Activated T-helper 17 cell treated with anti-CD3 and anti-CD28 coated beads, Interleukin-2, amount 50 U/mL, for 72 hours (primary cell): ENCODE measurements at regions not wholly inside any gene's neighbourhood (a gene's known extent, or its start where the extent isn't known, plus 50 kb on each side); places are given as distances from the start of the nearest gene placed in this dataset.
"Not testable (repeated sequence)": the region's sequence is repeated elsewhere in the genome, so short reads cannot be mapped to it uniquely, and the experiment has no call there.

Experiments used
- ATAC-seq: fragments of 150-1000 bp; cut with Tn5 transposase; replicated peaks from 2 replicates; pipeline ENCODE4 v1.10.0; 2021; ENCODE audit warnings: mild to moderate bottlenecking, moderate library complexity
- H3K27ac Mint-ChIP-seq: one replicate; pipeline ENCODE4 v1.8.0; 2022; ENCODE audit warnings: mixed read lengths
- H3K27me3 Mint-ChIP-seq: one replicate; pipeline ENCODE4 v1.8.0; 2022; ENCODE audit warnings: mixed read lengths
- H3K36me3 Mint-ChIP-seq: one replicate; pipeline ENCODE4 v1.8.0; 2022; ENCODE audit warnings: low read depth, mild to moderate bottlenecking, mixed read lengths
- H3K4me1 Mint-ChIP-seq: one replicate; pipeline ENCODE4 v1.8.0; 2022; ENCODE audit warnings: mixed read lengths
- H3K4me3 Mint-ChIP-seq: one replicate; pipeline ENCODE4 v1.8.0; 2022; ENCODE audit warnings: mild to moderate bottlenecking, mixed read lengths
- H3K9me3 Mint-ChIP-seq: one replicate; pipeline ENCODE4 v1.8.0; 2022; ENCODE audit warnings: mixed read lengths

GRCh38 chr5:135181653-135182052 lies 147.6 kb upstream of the PITX1 start:
- Mint-ChIP-seq H3K4me3 (no peak overlapping the region), H3K27me3 (peaks cover 7% of the 10 kb centered on the region), H3K9me3 (no peaks in the 10 kb centered on the region), H3K4me1 (no peaks in the 10 kb centered on the region), H3K36me3 (no peaks in the 10 kb centered on the region), H3K27ac (no peak overlapping the region)
- ATAC-seq, result no peak

DNA sequence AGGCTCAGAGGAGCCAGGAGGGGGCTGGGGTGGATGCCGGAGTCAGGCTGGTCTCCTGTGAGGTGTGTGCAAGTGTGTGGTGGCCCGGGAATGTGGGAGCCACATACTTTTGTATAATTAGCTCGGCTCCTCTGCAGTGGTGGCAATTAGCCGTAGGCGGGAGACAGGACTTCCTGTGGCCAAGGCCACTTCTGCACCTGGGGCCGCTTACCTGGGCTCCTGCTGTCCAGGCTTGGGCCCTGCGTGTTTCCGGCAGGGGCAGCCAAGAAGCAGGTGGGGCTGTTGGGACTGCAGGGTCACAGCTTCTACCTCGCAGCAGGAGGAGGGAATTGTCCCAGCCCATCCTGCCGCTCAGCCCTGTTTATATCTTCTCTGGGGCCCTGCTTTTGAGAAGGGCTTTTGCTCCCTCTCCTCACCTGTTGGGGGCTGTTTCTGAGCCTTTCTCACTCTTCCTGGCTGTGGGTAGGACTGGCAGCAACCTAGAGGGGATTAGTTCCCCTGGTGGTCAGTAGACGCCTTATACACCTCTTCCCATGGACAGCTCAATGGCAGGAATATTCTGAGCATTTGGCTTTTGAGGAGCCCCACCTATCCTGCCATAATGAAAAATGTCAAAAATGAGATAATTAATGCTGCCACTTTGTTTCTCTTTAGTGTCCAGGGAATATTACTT lies 145.4 kb upstream of the PITX1 start:
- Mint-ChIP-seq H3K4me3 (no peak overlapping the region), H3K27me3 (peaks cover 16% of the 10 kb centered on the region), H3K9me3 (no peaks in the 10 kb centered on the region), H3K36me3 (no peaks in the 10 kb centered on the region), H3K4me1 (no peaks in the 10 kb centered on the region), H3K27ac (no peak overlapping the region)
- ATAC-seq, result no peak

- no peaks in the 10 kb centered on the region for H3K36me3 Mint-ChIP-seq
- H3K4me1 Mint-ChIP-seq, result no peaks in the 10 kb centered on the region
- H3K27me3 Mint-ChIP-seq, result peaks cover 16% of the 10 kb centered on the region
- no peak for ATAC-seq
- H3K9me3 Mint-ChIP-seq, result no peaks in the 10 kb centered on the region
- H3K27ac Mint-ChIP-seq, result no peak overlapping the region
- no peak overlapping the region for H3K4me3 Mint-ChIP-seq
Measured at GRCh38 chr5:135178476-135179155, 144.6 kb upstream of the PITX1 start.

GRCh38 chr5:135177591-135177990 lies 143.6 kb upstream of the PITX1 start:
- Mint-ChIP-seq H3K4me1 (no peaks in the 10 kb centered on the region), H3K36me3 (no peaks in the 10 kb centered on the region), H3K27me3 (peaks cover 18% of the 10 kb centered on the region), H3K9me3 (no peaks in the 10 kb centered on the region), H3K4me3 (no peak overlapping the region), H3K27ac (no peak overlapping the region)
- no peak for ATAC-seq

- H3K36me3 Mint-ChIP-seq, result no peaks in the 10 kb centered on the region
- peaks cover 23% of the 10 kb centered on the region for H3K27me3 Mint-ChIP-seq
- no peaks in the 10 kb centered on the region for H3K9me3 Mint-ChIP-seq
- no peak for ATAC-seq
- no peak overlapping the region for H3K4me3 Mint-ChIP-seq
- no peaks in the 10 kb centered on the region for H3K4me1 Mint-ChIP-seq
- no peak overlapping the region for H3K27ac Mint-ChIP-seq
Measured at GRCh38 chr5:135176991-135177390, 143.0 kb upstream of the PITX1 start.

GRCh38 chr5:135174315-135175096 lies 140.5 kb upstream of the PITX1 start:
- Mint-ChIP-seq H3K27me3 (peaks cover 33% of the 10 kb centered on the region), H3K4me3 (no peak overlapping the region), H3K4me1 (no peaks in the 10 kb centered on the region), H3K27ac (no peak overlapping the region), H3K9me3 (no peaks in the 10 kb centered on the region), H3K36me3 (no peaks in the 10 kb centered on the region)
- no peak for ATAC-seq

DNA sequence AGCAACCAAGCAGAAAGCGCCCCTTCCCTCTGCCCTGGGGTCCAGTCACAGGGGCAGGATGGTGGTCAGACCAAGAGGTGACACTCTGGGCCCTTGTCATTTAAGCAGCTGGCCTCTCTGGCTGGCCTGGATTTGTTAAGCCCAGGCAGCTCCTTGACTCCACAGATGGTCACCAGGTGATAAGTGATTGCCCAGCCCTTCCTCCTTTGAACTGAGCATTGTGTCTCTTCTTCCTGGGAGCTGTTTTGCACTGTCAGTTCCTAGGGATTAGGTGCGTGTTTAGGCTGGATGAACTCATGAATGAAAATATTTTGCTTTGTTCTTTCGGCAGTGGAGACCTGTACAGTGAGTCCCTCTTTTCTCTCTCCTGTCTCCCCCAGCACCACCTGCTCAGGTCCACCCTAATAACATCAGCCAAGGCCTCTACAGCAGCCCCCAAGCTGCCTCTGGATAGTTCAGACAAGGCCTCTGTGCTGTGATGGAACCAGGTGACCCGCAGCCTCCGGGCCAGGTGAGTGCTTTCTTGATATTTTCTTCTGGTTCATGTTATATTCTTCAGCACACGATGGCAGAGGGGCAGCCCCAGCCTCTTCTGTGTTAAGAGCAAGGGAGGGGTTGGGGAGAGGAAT lies 139.7 kb upstream of the PITX1 start:
- H3K36me3 Mint-ChIP-seq, result no peaks in the 10 kb centered on the region
- H3K4me1 Mint-ChIP-seq, result no peaks in the 10 kb centered on the region
- no peak for ATAC-seq
- H3K9me3 Mint-ChIP-seq, result no peaks in the 10 kb centered on the region
- H3K27me3 Mint-ChIP-seq, result peaks cover 35% of the 10 kb centered on the region
- no peak overlapping the region for H3K4me3 Mint-ChIP-seq
- no peak overlapping the region for H3K27ac Mint-ChIP-seq

GRCh38 chr5:135172718-135173117 lies 138.7 kb upstream of the PITX1 start:
- no peaks in the 10 kb centered on the region for H3K4me1 Mint-ChIP-seq
- no peak for ATAC-seq
- no peak overlapping the region for H3K27ac Mint-ChIP-seq
- H3K9me3 Mint-ChIP-seq, result no peaks in the 10 kb centered on the region
- H3K4me3 Mint-ChIP-seq, result no peak overlapping the region
- H3K27me3 Mint-ChIP-seq, result peaks cover 40% of the 10 kb centered on the region
- H3K36me3 Mint-ChIP-seq, result no peaks in the 10 kb centered on the region

- Mint-ChIP-seq H3K27me3 (peaks cover 38% of the 10 kb centered on the region), H3K4me1 (no peaks in the 10 kb centered on the region), H3K36me3 (no peaks in the 10 kb centered on the region), H3K9me3 (no peaks in the 10 kb centered on the region), H3K4me3 (no peak overlapping the region), H3K27ac (no peak overlapping the region)
- ATAC-seq, result no peak
Measured at GRCh38 chr5:135171336-135171735, 137.3 kb upstream of the PITX1 start.

DNA sequence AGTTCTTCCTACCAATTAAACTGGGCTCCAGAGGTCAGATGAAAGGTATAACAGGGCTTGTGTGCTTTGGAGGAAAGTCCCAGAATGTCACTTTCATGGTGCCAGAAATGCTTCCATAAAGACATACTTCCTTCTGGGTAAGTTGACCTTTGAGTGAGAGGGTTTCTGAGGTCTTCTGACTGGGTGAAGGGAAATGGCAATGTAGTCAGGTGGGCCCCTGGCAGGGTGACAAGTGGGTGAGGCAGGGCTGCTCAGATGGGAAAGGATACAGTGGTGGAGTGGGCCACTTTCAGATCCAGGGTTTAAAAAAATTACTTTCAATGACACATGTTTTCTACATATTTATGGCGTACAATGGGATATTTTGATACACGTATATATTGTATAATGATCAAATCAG lies 136.5 kb upstream of the PITX1 start:
- Mint-ChIP-seq H3K9me3 (no peaks in the 10 kb centered on the region), H3K27ac (no peak overlapping the region), H3K4me3 (no peak overlapping the region), H3K27me3 (peaks cover 35% of the 10 kb centered on the region), H3K36me3 (no peaks in the 10 kb centered on the region), H3K4me1 (no peaks in the 10 kb centered on the region)
- ATAC-seq, result no peak

DNA sequence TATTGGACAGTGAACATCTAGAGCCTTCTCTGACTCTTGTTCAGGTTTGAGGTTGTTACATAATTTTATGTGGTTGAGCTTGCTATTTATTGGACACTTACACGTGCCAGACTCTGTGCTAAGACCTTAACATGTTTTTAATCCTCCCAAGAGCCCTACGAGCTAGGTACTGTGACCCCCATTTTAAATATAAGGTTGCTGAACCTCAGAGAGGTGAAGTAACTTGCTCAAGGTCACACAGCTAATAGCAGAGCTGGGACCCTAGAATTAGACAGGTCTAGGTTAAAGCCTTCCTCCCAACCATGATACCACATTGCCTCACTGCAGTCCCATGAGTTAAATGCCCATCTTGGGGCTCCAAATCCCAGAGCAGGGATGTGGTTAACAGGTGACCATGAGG lies 135.7 kb upstream of the PITX1 start:
- no peak overlapping the region for H3K4me3 Mint-ChIP-seq
- ATAC-seq, result no peak
- no peak overlapping the region for H3K27ac Mint-ChIP-seq
- H3K27me3 Mint-ChIP-seq, result peaks cover 34% of the 10 kb centered on the region
- no peaks in the 10 kb centered on the region for H3K9me3 Mint-ChIP-seq
- no peaks in the 10 kb centered on the region for H3K4me1 Mint-ChIP-seq
- no peaks in the 10 kb centered on the region for H3K36me3 Mint-ChIP-seq

DNA sequence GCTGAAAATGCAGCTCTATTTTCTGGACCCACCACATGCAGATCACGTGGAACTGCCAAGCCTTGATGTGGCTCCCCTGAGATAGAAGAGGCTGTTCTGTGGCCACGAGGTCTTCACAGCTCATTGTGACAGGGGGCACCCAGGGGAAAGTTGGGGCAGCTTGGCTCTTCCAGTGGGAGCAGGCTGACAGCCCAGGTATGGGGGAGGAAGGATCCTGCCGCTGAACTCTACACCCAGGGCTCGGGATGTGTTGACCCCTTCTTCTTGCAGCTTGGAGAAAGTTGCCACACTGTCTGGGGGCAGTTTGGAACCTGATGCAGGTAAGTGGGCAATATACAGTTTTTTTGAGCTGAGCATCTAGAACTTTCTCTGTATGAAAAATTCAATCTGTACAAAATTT lies 133.6 kb upstream of the PITX1 start:
- ATAC-seq, result no peak
- Mint-ChIP-seq H3K27me3 (peaks cover 42% of the 10 kb centered on the region), H3K9me3 (no peaks in the 10 kb centered on the region), H3K36me3 (no peaks in the 10 kb centered on the region), H3K27ac (no peak overlapping the region), H3K4me3 (no peak overlapping the region), H3K4me1 (no peaks in the 10 kb centered on the region)

- not testable (repeated sequence) for ATAC-seq, H3K27ac Mint-ChIP-seq
Measured at GRCh38 chr5:135164873-135165614, 131.0 kb upstream of the PITX1 start.

DNA sequence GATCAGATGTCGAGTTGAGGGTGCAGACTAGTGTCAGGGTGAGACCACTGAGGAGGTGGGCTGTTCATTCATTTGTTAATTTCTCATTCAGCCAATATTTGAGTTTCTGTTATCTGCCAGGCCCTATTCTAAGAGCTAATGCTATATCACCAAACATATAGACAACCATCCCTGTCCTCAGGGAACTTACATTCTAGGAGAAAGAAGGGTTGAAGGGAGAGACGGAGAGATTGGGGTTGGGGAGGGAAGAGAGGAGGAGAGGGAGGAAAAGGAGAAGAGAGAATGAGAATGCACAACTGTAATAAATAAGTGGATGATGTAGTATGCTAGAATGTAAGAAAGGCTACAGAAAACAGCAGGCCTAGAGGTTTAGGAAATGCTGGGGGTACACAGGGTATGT lies 129.9 kb upstream of the PITX1 start:
- no peak overlapping the region for H3K4me3 Mint-ChIP-seq
- peaks cover 39% of the 10 kb centered on the region for H3K27me3 Mint-ChIP-seq
- H3K4me1 Mint-ChIP-seq, result no peaks in the 10 kb centered on the region
- no peak for ATAC-seq
- peaks cover 4% of the 10 kb centered on the region for H3K9me3 Mint-ChIP-seq
- no peaks in the 10 kb centered on the region for H3K36me3 Mint-ChIP-seq
- H3K27ac Mint-ChIP-seq, result no peak overlapping the region

More at GRCh38 chr5:135164873-135165614, 131.0 kb upstream of the PITX1 start:
- not testable (repeated sequence) for H3K9me3 Mint-ChIP-seq, H3K4me3 Mint-ChIP-seq, H3K36me3 Mint-ChIP-seq, H3K4me1 Mint-ChIP-seq
- H3K27me3 Mint-ChIP-seq, result peaks cover 31% of the 10 kb centered on the region
